ENCODE measurements at regions not wholly inside any gene's neighbourhood (a gene's known extent, or its start where the extent isn't known, plus 50 kb on each side); places are given as distances from the start of the nearest gene placed in this dataset.
"Not testable (repeated sequence)": the region's sequence is repeated elsewhere in the genome, so short reads cannot be mapped to it uniquely, and the experiment has no call there.

DNA sequence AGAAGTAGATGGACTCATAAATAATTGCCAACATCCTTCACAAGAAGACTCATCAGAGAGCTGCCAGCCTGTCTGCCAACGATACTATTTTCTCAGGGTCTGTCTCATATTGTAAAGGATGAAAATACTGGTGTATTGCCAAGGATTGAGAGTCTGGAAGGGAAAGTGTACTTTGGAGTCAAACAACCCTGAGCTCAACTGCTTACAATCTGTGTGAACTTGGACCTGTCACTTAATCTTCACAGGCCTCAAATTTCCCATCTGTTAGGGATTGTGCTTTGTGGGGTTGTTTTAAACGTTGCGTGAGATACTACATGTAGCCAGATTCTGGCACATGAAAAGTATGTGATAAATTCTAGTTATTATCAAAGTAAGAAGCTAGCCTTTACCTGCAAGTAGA, 169.1 kb downstream of the LHFPL1 start:
- FAIRE-seq, result no peak
- DNase-seq (ENCODE audit: insufficient read length, low spot score), result no peak
- TF ChIP-seq POLR2AphosphoS5 (IDR thresholded peaks at IDR 0.05; ENCODE audit: low read depth, low read length), result no peak
- no peak for TF ChIP-seq PAX5 (IDR thresholded peaks at IDR 0.05; ENCODE audit: insufficient read depth, low read length, severe bottlenecking)
- no peak for TF ChIP-seq POU2F2 (IDR thresholded peaks at IDR 0.05; ENCODE audit: low read depth, low read length)
- TF ChIP-seq POLR2A (IDR thresholded peaks at IDR 0.05; ENCODE audit: low read depth, low read length), result no peak
- TF ChIP-seq TAF1 (IDR thresholded peaks at IDR 0.05; ENCODE audit: low read depth, low read length), result no peak
- no peak for TF ChIP-seq SPI1 (IDR thresholded peaks at IDR 0.05; ENCODE audit: low read depth, low read length)

DNA sequence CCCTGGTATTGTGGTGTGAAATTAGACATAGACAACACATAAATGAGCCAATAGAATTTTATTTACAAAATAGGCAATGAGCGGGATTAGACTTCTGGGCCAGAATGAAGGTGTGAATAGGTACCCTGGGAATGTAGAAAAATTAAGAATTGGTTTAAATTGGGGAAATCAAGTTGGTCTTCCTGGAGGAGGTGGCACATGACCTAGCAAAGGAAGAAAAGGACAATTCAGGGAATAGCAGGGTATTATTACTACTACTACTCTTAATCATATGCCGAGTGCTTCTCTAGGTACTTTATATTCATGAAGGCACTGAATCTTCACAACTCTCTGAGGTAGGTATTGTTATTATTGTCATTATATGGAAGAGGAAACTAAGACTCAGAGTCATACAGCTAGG, 202.1 kb downstream of the LHFPL1 start:
- DNase-seq (ENCODE audit: insufficient read length, low spot score), result no peak
- no peak for FAIRE-seq
- no peak for TF ChIP-seq POLR2AphosphoS5 (IDR thresholded peaks at IDR 0.05; ENCODE audit: low read depth, low read length)
- TF ChIP-seq SPI1 (IDR thresholded peaks at IDR 0.05; ENCODE audit: low read depth, low read length), result no peak
- TF ChIP-seq POU2F2 (IDR thresholded peaks at IDR 0.05; ENCODE audit: low read depth, low read length), result no peak
- no peak for TF ChIP-seq TAF1 (IDR thresholded peaks at IDR 0.05; ENCODE audit: low read depth, low read length)
- no peak for TF ChIP-seq PAX5 (IDR thresholded peaks at IDR 0.05; ENCODE audit: insufficient read depth, low read length, severe bottlenecking)
- no peak for TF ChIP-seq POLR2A (IDR thresholded peaks at IDR 0.05; ENCODE audit: low read depth, low read length)

DNA sequence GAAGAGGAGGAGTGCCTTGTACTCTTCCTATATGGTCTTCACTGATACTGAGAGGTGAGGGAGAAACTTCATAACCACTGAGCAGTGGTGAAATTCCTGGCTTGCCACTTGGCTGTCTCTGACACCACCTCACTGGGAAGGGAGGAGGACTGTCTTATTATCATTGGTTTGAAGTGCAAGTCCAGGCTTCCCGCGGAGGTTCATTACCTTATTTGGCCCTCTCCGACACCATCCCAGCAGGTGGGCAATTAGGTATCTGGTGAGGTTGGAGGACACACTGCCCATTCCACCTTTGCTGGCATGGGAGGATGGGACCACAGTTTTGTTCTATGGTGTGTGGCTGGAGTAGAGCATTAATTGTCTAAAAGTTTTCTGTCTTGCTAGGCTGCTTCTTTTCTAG, 206.1 kb downstream of the LHFPL1 start:
- FAIRE-seq (no peak), DNase-seq (ENCODE audit: insufficient read length, low spot score) (no peak)
- no peak for TF ChIP-seq POU2F2 (IDR thresholded peaks at IDR 0.05; ENCODE audit: low read depth, low read length)
- TF ChIP-seq POLR2AphosphoS5 (IDR thresholded peaks at IDR 0.05; ENCODE audit: low read depth, low read length), result no peak
- TF ChIP-seq SPI1 (IDR thresholded peaks at IDR 0.05; ENCODE audit: low read depth, low read length), result no peak
- no peak for TF ChIP-seq TAF1 (IDR thresholded peaks at IDR 0.05; ENCODE audit: low read depth, low read length)

DNA sequence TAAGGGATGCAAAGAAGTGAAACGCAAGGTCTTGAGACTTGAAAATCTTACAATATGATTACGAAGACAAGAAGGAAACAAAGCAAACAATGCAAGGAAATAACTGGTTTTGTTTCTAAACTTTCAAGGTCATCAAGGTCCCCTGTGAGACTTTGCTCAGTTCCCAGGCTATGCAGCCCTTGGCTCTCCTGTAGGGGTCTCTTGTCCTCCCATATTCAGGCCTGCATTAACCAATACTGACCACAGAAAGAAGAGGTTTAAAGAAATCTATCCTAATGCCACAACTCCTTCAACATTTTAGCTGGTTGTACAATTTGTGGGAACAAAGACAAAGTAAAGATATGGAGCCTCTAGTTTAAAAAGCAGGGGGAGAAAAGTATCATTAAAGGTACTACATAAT, 209.2 kb downstream of the LHFPL1 start:
- FAIRE-seq (no peak), DNase-seq (ENCODE audit: insufficient read length, low spot score) (no peak)
- no peak for TF ChIP-seq PAX5 (IDR thresholded peaks at IDR 0.05; ENCODE audit: insufficient read depth, low read length, severe bottlenecking)
- TF ChIP-seq POU2F2 (IDR thresholded peaks at IDR 0.05; ENCODE audit: low read depth, low read length), result no peak
- TF ChIP-seq POLR2A (IDR thresholded peaks at IDR 0.05; ENCODE audit: low read depth, low read length), result no peak
- no peak for TF ChIP-seq TAF1 (IDR thresholded peaks at IDR 0.05; ENCODE audit: low read depth, low read length)
- no peak for TF ChIP-seq POLR2AphosphoS5 (IDR thresholded peaks at IDR 0.05; ENCODE audit: low read depth, low read length)
- TF ChIP-seq SPI1 (IDR thresholded peaks at IDR 0.05; ENCODE audit: low read depth, low read length), result no peak

DNA sequence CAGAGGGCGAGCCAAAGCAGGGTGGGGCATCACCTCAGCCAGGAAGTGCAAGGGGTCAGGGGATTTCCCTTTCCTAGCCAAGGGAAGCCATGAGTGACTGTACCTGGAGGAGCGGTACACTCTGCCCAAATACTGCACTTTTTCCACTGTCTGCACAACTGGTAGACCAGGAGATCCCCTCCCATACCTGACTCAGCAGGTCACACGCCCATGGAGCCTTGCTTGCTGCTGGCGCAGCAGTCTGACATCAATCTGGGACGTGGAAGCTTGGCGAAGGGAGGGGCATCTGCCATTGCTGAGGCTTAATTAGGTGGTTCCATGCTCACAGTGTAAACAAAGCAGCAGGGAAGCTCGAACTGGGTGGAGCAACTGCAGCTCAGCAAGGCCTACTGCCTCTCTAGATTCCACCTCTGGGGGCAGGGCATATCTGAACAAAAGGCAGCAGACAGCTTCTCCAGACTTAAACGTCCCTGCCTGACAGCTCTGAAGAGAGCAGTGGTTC, 217.7 kb downstream of the LHFPL1 start:
- FAIRE-seq; DNase-seq (ENCODE audit: insufficient read length, low spot score): not testable (repeated sequence)

DNA sequence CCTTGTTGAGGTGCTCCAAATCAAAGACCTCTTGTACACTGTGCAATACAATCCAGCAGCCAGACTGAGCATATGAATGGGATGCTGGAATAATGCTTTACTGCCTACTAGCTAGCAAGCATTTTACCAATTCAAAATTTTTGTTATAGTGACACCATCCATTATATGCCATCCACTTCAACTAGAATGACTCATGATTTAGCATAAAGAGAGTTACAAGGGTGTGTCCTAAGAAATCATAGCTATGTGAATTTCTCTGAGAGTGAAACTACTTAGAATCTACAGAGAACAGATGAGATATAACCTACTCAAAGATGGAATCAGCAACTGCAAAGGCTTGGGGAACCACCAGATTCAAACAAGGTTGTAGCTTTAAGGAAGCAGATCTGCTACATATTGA, 221.9 kb downstream of the LHFPL1 start:
- no peak for DNase-seq (ENCODE audit: insufficient read length, low spot score)
- TF ChIP-seq POLR2AphosphoS5 (IDR thresholded peaks at IDR 0.05; ENCODE audit: low read depth, low read length) (no peak), SPI1 (IDR thresholded peaks at IDR 0.05; ENCODE audit: low read depth, low read length) (no peak), TAF1 (IDR thresholded peaks at IDR 0.05; ENCODE audit: low read depth, low read length) (no peak), PAX5 (IDR thresholded peaks at IDR 0.05; ENCODE audit: insufficient read depth, low read length, severe bottlenecking) (no peak), POU2F2 (IDR thresholded peaks at IDR 0.05; ENCODE audit: low read depth, low read length) (no peak), POLR2A (IDR thresholded peaks at IDR 0.05; ENCODE audit: low read depth, low read length) (no peak)
- no peak for FAIRE-seq

DNA sequence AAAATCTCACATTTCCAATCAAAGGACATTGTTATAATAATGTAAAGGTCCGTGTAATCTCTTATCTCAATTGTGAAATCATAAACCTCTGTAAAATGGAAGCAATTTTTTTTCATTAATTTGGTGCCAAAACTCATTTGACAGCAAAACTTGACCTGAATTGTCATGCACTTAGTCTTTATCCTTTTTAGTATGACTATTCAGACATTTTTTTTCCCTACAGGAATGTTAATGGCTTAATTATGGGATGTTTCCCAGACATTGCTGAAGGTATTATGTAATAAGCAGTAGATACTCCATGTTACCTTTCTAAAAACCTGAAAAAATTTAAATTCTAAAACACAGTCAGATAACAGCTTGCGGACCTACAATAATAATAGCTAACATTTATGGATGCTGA, 228.9 kb downstream of the LHFPL1 start:
- FAIRE-seq, result no peak
- TF ChIP-seq POLR2A (IDR thresholded peaks at IDR 0.05; ENCODE audit: low read depth, low read length), result no peak
- TF ChIP-seq POLR2AphosphoS5 (IDR thresholded peaks at IDR 0.05; ENCODE audit: low read depth, low read length), result no peak
- no peak for TF ChIP-seq TAF1 (IDR thresholded peaks at IDR 0.05; ENCODE audit: low read depth, low read length)
- TF ChIP-seq PAX5 (IDR thresholded peaks at IDR 0.05; ENCODE audit: insufficient read depth, low read length, severe bottlenecking), result no peak
- TF ChIP-seq POU2F2 (IDR thresholded peaks at IDR 0.05; ENCODE audit: low read depth, low read length), result no peak
- no peak for TF ChIP-seq SPI1 (IDR thresholded peaks at IDR 0.05; ENCODE audit: low read depth, low read length)

DNA sequence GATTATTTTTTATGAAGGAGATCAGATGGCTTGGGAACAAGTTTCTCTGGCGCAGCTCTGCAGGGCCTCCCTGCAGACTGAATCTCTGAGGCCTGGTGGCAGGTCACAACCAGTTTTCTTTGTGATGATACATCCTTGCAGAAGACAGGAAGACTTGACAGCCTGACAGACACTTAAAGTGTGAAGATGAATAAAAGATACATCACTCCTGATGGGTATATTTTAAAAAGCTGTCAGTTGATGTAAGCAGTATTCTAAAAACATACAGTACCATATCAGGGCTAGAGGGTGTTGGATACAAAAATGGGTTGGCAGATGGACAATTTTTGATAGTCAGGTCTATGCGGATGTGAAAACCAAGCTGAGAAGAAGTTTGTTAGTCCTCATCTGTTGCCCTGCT, 239.5 kb downstream of the LHFPL1 start:
- DNase-seq (ENCODE audit: insufficient read length, low spot score) (no peak), FAIRE-seq (no peak)
- no peak for TF ChIP-seq POLR2AphosphoS5 (IDR thresholded peaks at IDR 0.05; ENCODE audit: low read depth, low read length)
- TF ChIP-seq TAF1 (IDR thresholded peaks at IDR 0.05; ENCODE audit: low read depth, low read length), result no peak
- no peak for TF ChIP-seq POU2F2 (IDR thresholded peaks at IDR 0.05; ENCODE audit: low read depth, low read length)
- TF ChIP-seq SPI1 (IDR thresholded peaks at IDR 0.05; ENCODE audit: low read depth, low read length), result no peak
- no peak for TF ChIP-seq POLR2A (IDR thresholded peaks at IDR 0.05; ENCODE audit: low read depth, low read length)
- TF ChIP-seq PAX5 (IDR thresholded peaks at IDR 0.05; ENCODE audit: insufficient read depth, low read length, severe bottlenecking), result no peak

More for the DNA sequence above, 228.9 kb downstream of the LHFPL1 start:
- DNase-seq (ENCODE audit: insufficient read length, low spot score), result no peak

DNA sequence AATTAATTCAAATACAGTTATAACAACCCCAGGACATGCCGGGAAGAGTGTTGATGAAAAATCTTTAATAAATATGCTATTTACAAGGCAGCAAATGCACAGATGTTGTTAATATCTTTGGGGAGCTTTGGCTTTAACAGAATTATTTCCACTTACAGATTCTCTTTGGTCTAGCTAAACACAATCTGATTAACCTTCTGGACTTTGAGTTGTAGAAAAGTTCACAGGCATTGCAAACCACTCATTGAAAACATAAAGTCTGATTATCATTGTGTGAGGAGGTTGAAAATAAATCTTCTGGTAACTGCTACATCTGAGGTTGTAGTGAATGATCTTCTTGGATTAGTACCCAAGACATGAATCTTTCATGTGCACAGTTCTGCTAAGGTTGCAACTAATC, 255.6 kb downstream of the LHFPL1 start:
- FAIRE-seq (no peak), DNase-seq (ENCODE audit: insufficient read length, low spot score) (no peak)
- TF ChIP-seq POU2F2 (IDR thresholded peaks at IDR 0.05; ENCODE audit: low read depth, low read length), result no peak
- no peak for TF ChIP-seq POLR2A (IDR thresholded peaks at IDR 0.05; ENCODE audit: low read depth, low read length)
- TF ChIP-seq PAX5 (IDR thresholded peaks at IDR 0.05; ENCODE audit: insufficient read depth, low read length, severe bottlenecking), result no peak
- TF ChIP-seq POLR2AphosphoS5 (IDR thresholded peaks at IDR 0.05; ENCODE audit: low read depth, low read length), result no peak
- no peak for TF ChIP-seq TAF1 (IDR thresholded peaks at IDR 0.05; ENCODE audit: low read depth, low read length)
- TF ChIP-seq SPI1 (IDR thresholded peaks at IDR 0.05; ENCODE audit: low read depth, low read length), result no peak

DNA sequence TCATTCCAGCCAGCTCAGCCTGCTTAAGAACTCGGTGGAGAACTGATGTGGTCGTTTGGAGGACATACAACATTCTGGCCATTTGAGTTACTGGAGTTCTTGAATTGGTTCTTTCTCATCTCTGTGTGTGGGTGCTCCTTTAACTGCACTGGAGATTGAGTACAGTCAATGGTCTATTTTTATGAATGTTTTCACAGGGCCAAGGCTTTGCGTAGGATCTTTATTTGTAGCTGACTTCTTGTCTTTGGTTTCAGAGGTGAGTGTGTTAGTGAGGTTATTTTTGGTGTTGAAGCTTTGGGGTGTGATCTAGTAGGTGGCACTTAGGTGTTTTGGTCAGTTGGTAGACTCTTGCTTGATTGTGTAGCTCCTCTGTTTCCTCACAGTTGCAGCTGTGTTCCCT, 288.4 kb downstream of the LHFPL1 start:
- TF ChIP-seq PAX5 (IDR thresholded peaks at IDR 0.05; ENCODE audit: insufficient read depth, low read length, severe bottlenecking) (no peak), SPI1 (IDR thresholded peaks at IDR 0.05; ENCODE audit: low read depth, low read length) (no peak)
- DNase-seq (ENCODE audit: insufficient read length, low spot score), result no peak
- FAIRE-seq, result no peak

DNA sequence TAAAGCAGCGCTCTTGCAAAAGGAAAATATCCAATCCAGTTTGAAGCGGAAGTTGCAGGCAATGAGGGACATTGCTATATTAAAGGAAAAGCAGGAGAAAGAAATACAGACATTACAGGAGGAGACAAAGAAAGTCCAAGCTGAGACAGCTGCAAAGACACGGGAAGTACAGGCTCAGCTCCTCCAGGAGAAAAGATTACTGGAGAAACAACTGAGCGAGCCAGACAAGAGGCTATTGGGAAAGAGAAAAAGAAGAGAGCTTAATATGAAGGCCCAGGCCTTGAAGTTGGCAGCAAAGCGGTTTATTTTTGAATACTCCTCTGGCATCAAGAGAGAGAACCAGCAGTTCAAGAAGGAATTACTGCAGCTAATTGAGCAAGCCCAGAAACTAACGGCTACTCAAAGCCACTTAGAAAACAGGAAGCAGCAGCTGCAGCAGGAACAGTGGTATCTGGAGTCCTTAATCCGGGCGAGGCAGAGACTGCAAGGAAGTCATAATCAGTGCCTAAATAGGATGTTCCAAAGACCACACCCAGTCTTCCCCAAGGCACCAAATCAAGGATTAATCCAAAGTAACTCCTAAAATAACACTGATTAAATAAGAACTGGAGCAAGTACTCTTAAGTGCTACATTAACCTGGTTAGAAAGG, 298.0 kb downstream of the LHFPL1 start:
- not testable (repeated sequence) for DNase-seq (ENCODE audit: insufficient read length, low spot score)
- peak; percentile 91 for FAIRE-seq

Measured in GM12891 (cell line).